T-cell (primary cell): ENCODE measurements at regions not wholly inside any gene's neighbourhood (a gene's known extent, or its start where the extent isn't known, plus 50 kb on each side); places are given as distances from the start of the nearest gene placed in this dataset.

Source experiments
- ATAC-seq, 4 experiments: fragments of 200-7000 bp in 3 of 4; fragments of 150-1000 bp in 1 of 4; cut with Tn5 transposase; replicated peaks in 1 of 4; 1 replicate in 3 of 4; 2 replicates in 1 of 4; pipeline ENCODE4 v1.10.0; 2021; ENCODE audit warnings: moderate library complexity in 3 of 4, mild to moderate bottlenecking in 2 of 4, moderate number of reproducible peaks in 1 of 4
- CTCF ChIA-PET, 2 donors: fragments of 300-600 bp; sonication (Branson Sonifier 250); formaldehyde crosslinking; loops; one replicate each; lab custom pipeline; 2022; ENCODE audit warnings: antibody characterized with exemption in 2 of 2; lab: Charles Lee
- POLR2A ChIA-PET, 2 donors: fragments of 300-600 bp; sonication (Branson Sonifier 250); formaldehyde crosslinking; loops; one replicate each; lab custom pipeline; 2022; ENCODE audit warnings: antibody characterized with exemption in 2 of 2; lab: Charles Lee
- DNase-seq, 35 experiments: peaks; one replicate each; pipeline versions ENCODE4 v3.0.0 to v3.0.0-alpha.2; 2013 to 2023
- H3K27ac ChIP-seq: one replicate; pipeline ENCODE4 v1.5.1; 2013; ENCODE audit warnings: low read length
- H3K27me3 ChIP-seq, 2 experiments: replicated peaks in 1 of 2; 1 replicate in 1 of 2; 2 replicates in 1 of 2; pipeline versions ENCODE4 v1.6.1 to v1.7.0; 2013; ENCODE audit warnings: low read length in 1 of 2, mixed read lengths in 1 of 2; ENCODE audit not compliant: control insufficient read depth in 2 of 2, insufficient read depth in 2 of 2; ENCODE audit errors: extremely low read depth in 1 of 2
- H3K36me3 ChIP-seq, 2 donors: 1 replicate in 1 of 2; 2 replicates in 1 of 2; pipeline versions ENCODE4 v1.6.1 to v1.7.0; 2013; ENCODE audit warnings: low read length in 1 of 2; ENCODE audit not compliant: control insufficient read depth in 2 of 2, insufficient read depth in 1 of 2; ENCODE audit errors: extremely low read depth in 1 of 2
- H3K4me1 ChIP-seq, 2 experiments: 1 replicate in 1 of 2; 2 replicates in 1 of 2; pipeline versions ENCODE4 v1.6.1 to v1.7.0; 2013; ENCODE audit warnings: low read length in 2 of 2, mixed read lengths in 1 of 2; ENCODE audit not compliant: insufficient read depth in 2 of 2, control insufficient read depth in 1 of 2; ENCODE audit errors: extremely low read depth in 1 of 2
- H3K4me3 ChIP-seq, 2 donors: 1 replicate in 1 of 2; 2 replicates in 1 of 2; pipeline versions ENCODE4 v1.5.1 to v1.7.0; 2013; ENCODE audit warnings: mild to moderate bottlenecking in 2 of 2, low read length in 1 of 2, moderate library complexity in 1 of 2; ENCODE audit not compliant: control insufficient read depth in 1 of 2; ENCODE audit errors: extremely low read depth in 1 of 2
- H3K9me3 ChIP-seq: 2 replicates; pipeline ENCODE4 v1.7.0; 2013
- H3K27ac Mint-ChIP-seq, 2 donors: one replicate each; pipeline ENCODE4 v1.8.0; 2020 to 2021; ENCODE audit warnings: mild to moderate bottlenecking in 2 of 2, mixed read lengths in 2 of 2
- H3K27me3 Mint-ChIP-seq, 2 donors: one replicate each; pipeline ENCODE4 v1.8.0; 2021 to 2022; ENCODE audit warnings: mixed read lengths in 2 of 2
- H3K36me3 Mint-ChIP-seq: one replicate; pipeline ENCODE4 v1.8.0; 2021; ENCODE audit warnings: mixed read lengths
- H3K4me1 Mint-ChIP-seq, 3 donors: one replicate each; pipeline ENCODE4 v1.8.0; 2020 to 2022; ENCODE audit warnings: mixed read lengths in 3 of 3, mild to moderate bottlenecking in 1 of 3
- H3K4me3 Mint-ChIP-seq, 3 donors: one replicate each; pipeline ENCODE4 v1.8.0; 2020 to 2022; ENCODE audit warnings: mild to moderate bottlenecking in 3 of 3, mixed read lengths in 3 of 3, moderate library complexity in 3 of 3
- H3K9me3 Mint-ChIP-seq, 3 donors: one replicate each; pipeline ENCODE4 v1.8.0; 2020 to 2022; ENCODE audit warnings: mixed read lengths in 3 of 3
- WGBS: methylation state at CpG from one replicate; pipeline ENCODE4 v1.1.5; 2013; ENCODE audit warnings: missing lambda C conversion rate; ENCODE audit not compliant: insufficient coverage; 5-methylcytosine and 5-hydroxymethylcytosine counted together

GRCh38 chr2:21314322-21314835 lies 190.6 kb downstream of the TDRD15 start:
- 67% methylated on average over 1 of the region's 2 CpGs for WGBS
- Histone ChIP-seq H3K4me3 (no peak overlapping the region), H3K9me3 (no peaks in the 10 kb centered on the region), H3K27ac (no peak overlapping the region), H3K4me1 (no peaks in the 10 kb centered on the region), H3K27me3 (no peaks in the 10 kb centered on the region), H3K36me3 (no peaks in the 10 kb centered on the region)
- ChIA-PET POLR2A (no interaction called here), CTCF (no interaction called here)
- H3K4me1 Mint-ChIP-seq, result no peaks in the 10 kb centered on the region
- no peaks in the 10 kb centered on the region for H3K9me3 Mint-ChIP-seq
- no peak overlapping the region for H3K4me3 Mint-ChIP-seq
- DNase-seq, result no peak
- no peaks in the 10 kb centered on the region for H3K27me3 Mint-ChIP-seq
- ATAC-seq, result no peak
- no peaks in the 10 kb centered on the region for H3K36me3 Mint-ChIP-seq
- H3K27ac Mint-ChIP-seq, result no peak overlapping the region

DNA sequence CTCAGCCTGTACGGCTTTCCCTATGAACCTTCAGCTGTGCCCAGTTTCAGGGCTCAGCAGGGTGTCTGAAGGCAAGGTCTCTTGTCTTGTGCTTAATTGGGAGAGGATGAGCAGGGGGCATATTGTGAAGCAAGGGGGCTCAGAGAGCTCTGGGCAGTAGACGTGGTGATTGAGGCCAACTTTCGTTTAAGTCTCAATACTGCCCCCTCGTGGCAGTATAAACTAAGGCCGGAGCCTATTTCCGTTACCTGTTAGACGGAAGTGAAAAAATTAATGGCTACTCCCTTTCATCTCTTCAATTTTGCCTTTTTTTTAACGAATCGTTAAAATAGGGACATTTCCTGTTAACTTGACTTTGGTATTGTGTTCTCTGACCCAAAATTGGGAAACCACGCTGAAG lies 193.4 kb downstream of the TDRD15 start:
- H3K4me3 ChIP-seq, result no peak overlapping the region
- no peaks in the 10 kb centered on the region for H3K27me3 Mint-ChIP-seq
- CTCF ChIA-PET, result interaction anchor here in 1 of 2 donors (1.3 kb wide), 1 partner anchor 656 kb away, joined by 4 read pairs; no protein-coding TSS in a partner anchor
- no CpG with 5 or more reads among the region's 10 CpGs for WGBS
- no peaks in the 10 kb centered on the region for H3K4me1 ChIP-seq
- H3K27me3 ChIP-seq, result no peaks in the 10 kb centered on the region
- no peaks in the 10 kb centered on the region for H3K36me3 ChIP-seq
- H3K27ac Mint-ChIP-seq, result no peak overlapping the region
- H3K4me1 Mint-ChIP-seq, result no peaks in the 10 kb centered on the region
- no peaks in the 10 kb centered on the region for H3K9me3 ChIP-seq
- no peak overlapping the region for H3K4me3 Mint-ChIP-seq
- POLR2A ChIA-PET, result no interaction called here
- ATAC-seq (no peak), DNase-seq (peak in 4 of 35 experiments; percentile 1 to 29 (median 4))
- H3K9me3 Mint-ChIP-seq, result no peaks in the 10 kb centered on the region
- no peak overlapping the region for H3K27ac ChIP-seq
- H3K36me3 Mint-ChIP-seq, result no peaks in the 10 kb centered on the region

DNA sequence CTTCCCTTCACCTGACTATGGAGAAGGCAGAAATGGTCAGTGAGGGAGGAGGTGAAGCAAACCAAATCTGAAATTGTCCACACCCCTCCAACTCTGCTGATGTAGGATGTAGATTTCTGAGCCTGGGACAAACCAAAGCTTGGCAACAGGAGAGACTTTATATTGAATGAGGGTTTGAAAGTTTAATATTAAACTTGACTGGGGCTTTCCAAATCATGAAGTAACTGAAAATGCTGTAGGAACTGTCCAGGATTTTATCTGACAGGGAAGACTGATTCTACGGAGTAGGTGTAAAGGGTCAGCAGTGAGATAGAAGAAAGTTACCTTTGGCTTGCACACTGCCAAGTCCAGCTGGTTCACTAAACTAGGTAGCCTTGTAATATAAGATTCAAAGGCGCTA lies 194.5 kb downstream of the TDRD15 start:
- H3K27ac ChIP-seq, result no peak overlapping the region
- no peaks in the 10 kb centered on the region for H3K4me1 ChIP-seq
- H3K27ac Mint-ChIP-seq, result no peak overlapping the region
- ChIA-PET CTCF (no interaction called here), POLR2A (no interaction called here)
- H3K4me1 Mint-ChIP-seq, result no peaks in the 10 kb centered on the region
- WGBS, result 100% methylated on average over 1 of the region's 2 CpGs
- no peaks in the 10 kb centered on the region for H3K27me3 ChIP-seq
- H3K36me3 ChIP-seq, result no peaks in the 10 kb centered on the region
- no peaks in the 10 kb centered on the region for H3K36me3 Mint-ChIP-seq
- no peaks in the 10 kb centered on the region for H3K9me3 Mint-ChIP-seq
- no peak overlapping the region for H3K4me3 Mint-ChIP-seq
- DNase-seq (no peak), ATAC-seq (no peak)
- no peak overlapping the region for H3K4me3 ChIP-seq
- no peaks in the 10 kb centered on the region for H3K9me3 ChIP-seq
- H3K27me3 Mint-ChIP-seq, result no peaks in the 10 kb centered on the region

DNA sequence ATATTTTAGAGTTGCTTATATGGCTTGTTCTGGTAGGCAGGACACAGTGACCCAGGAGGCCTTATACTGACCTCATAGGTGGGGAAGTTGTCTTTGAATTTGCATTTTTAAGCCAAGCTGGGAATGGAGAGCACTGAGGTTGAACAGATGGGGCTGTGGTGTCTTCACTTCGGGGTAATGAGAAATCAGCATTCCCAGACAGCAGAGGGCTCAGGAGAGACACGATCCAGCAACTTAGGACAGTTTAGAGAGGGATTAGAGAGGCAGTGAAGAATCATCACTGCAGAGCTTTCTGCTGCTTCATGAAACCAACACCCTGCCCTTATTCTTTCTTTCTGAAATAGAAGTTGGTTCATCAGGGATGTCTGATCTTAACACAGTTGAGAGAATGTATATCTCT lies 202.4 kb downstream of the TDRD15 start:
- DNase-seq, result no peak
- Histone ChIP-seq H3K4me3 (no peak overlapping the region), H3K4me1 (no peaks in the 10 kb centered on the region), H3K27me3 (no peaks in the 10 kb centered on the region), H3K9me3 (no peaks in the 10 kb centered on the region), H3K27ac (no peak overlapping the region), H3K36me3 (no peaks in the 10 kb centered on the region)
- no peaks in the 10 kb centered on the region for H3K36me3 Mint-ChIP-seq
- H3K27me3 Mint-ChIP-seq, result peaks cover 0 to 5% of the 10 kb centered on the region in 2 donors
- H3K9me3 Mint-ChIP-seq, result peaks cover 4 to 13% (median 11%) of the 10 kb centered on the region in 3 donors
- no peaks in the 10 kb centered on the region for H3K4me1 Mint-ChIP-seq
- CTCF ChIA-PET, result no interaction called here
- POLR2A ChIA-PET, result no interaction called here
- no peak overlapping the region for H3K4me3 Mint-ChIP-seq
- no peak overlapping the region for H3K27ac Mint-ChIP-seq
- WGBS, result 67% methylated on average over 1 of the region's 2 CpGs
- no peak for ATAC-seq

DNA sequence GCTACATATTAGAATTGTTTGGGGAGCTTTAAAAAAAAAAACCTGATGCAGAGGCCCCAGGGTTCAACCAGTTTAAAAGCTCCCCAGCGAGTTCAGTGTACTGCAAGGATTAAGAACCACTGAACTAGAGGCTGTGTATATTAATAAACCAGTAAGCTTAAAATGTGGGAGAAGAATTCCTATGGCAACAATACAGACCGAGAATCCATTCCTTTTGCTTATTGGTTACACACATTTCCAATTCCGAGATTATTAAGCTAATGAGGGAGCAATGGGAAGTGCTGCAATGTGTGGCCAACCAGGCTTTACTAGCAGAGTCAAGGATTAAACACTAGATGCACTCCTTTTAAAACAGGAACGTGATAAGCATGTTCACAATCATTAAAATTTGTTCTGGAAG lies 204.4 kb downstream of the TDRD15 start:
- POLR2A ChIA-PET, result interaction anchor here in 1 of 2 donors (0.5 kb wide), 1 partner anchor 32 kb away, joined by 7 read pairs; no protein-coding TSS in a partner anchor
- no CpG with 5 or more reads among the region's 4 CpGs for WGBS
- Mint-ChIP-seq H3K27me3 (peaks cover 0 to 5% of the 10 kb centered on the region in 2 donors), H3K36me3 (no peaks in the 10 kb centered on the region), H3K9me3 (peaks cover 4 to 14% (median 11%) of the 10 kb centered on the region in 3 donors), H3K4me3 (no peak overlapping the region), H3K4me1 (no peaks in the 10 kb centered on the region), H3K27ac (no peak overlapping the region)
- Histone ChIP-seq H3K27ac (no peak overlapping the region), H3K4me1 (no peaks in the 10 kb centered on the region), H3K36me3 (no peaks in the 10 kb centered on the region), H3K27me3 (no peaks in the 10 kb centered on the region), H3K4me3 (no peak overlapping the region), H3K9me3 (no peaks in the 10 kb centered on the region)
- CTCF ChIA-PET, result no interaction called here
- no peak for DNase-seq
- no peak for ATAC-seq

DNA sequence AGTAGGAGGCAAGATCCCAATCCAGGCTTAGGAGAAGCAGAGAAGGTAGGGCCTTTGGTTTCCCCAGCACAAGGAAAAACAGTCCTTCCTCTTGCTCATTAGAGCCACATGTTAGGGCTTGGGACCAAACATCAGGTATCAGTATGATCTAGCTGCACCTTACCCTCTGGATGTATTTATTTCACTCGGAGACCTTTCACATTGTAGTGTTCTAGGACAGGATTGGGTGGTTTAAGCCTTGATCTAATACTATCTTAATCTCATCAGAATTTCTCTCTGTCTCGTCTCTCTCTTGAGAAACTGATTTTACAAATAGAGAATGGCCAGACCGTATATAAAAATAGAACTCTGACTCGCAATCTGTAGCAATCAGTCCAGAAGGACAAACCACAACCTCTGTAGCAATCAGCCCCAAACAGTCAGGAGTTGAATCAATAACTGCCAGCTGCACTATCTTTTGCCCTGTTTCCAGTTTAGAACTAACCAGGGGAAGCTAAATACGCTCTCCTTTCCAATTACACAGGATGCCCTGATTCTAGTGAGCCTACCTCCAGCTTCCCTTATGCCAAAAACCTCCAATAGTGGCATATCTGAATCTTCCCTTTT lies 207.1 kb downstream of the TDRD15 start:
- Histone ChIP-seq H3K27ac (no peak overlapping the region), H3K4me1 (no peaks in the 10 kb centered on the region), H3K27me3 (no peaks in the 10 kb centered on the region), H3K4me3 (no peak overlapping the region), H3K36me3 (no peaks in the 10 kb centered on the region), H3K9me3 (no peaks in the 10 kb centered on the region)
- CTCF ChIA-PET, result interaction anchor here in 1 of 2 donors (0.6 kb wide), 1 partner anchor 34 kb away, joined by 3 read pairs; no protein-coding TSS in a partner anchor
- Mint-ChIP-seq H3K4me3 (no peak overlapping the region), H3K4me1 (no peaks in the 10 kb centered on the region), H3K9me3 (peaks cover 0 to 11% (median 4%) of the 10 kb centered on the region in 3 donors), H3K27ac (no peak overlapping the region), H3K36me3 (no peaks in the 10 kb centered on the region), H3K27me3 (peaks cover 0 to 1% of the 10 kb centered on the region in 2 donors)
- POLR2A ChIA-PET, result no interaction called here
- no peak for ATAC-seq
- WGBS, result 63% methylated on average over 4 of the region's 5 CpGs
- DNase-seq, result no peak
